ENCODE measurements at regions not wholly inside any gene's neighbourhood (a gene's known extent, or its start where the extent isn't known, plus 50 kb on each side); places are given as distances from the start of the nearest gene placed in this dataset.

GRCh38 chr13:26494571-26495195, 62.8 kb upstream of the WASF3 start:
- no peak overlapping the region for H3K27ac ChIP-seq (ENCODE audit: low read length)
- no peaks in the 10 kb centered on the region for H3F3A ChIP-seq (ENCODE audit: insufficient read depth, low read length)
- no peaks in the 10 kb centered on the region for H3K36me3 ChIP-seq (replicated peaks; ENCODE audit: insufficient read depth, low read length)
- no peaks in the 10 kb centered on the region for H3K27me3 ChIP-seq (replicated peaks; ENCODE audit: insufficient read depth, low read length)
- H4K20me1 ChIP-seq (ENCODE audit: insufficient read depth, low read length) = no peaks in the 10 kb centered on the region
- H3K9ac ChIP-seq (ENCODE audit: low read length) = no peak overlapping the region
- no peaks in the 10 kb centered on the region for H3K4me1 ChIP-seq (ENCODE audit: low read length)
- H3K9me3 ChIP-seq (replicated peaks; ENCODE audit: insufficient read depth, low read length) = no peaks in the 10 kb centered on the region
- no peak overlapping the region for H3K4me2 ChIP-seq (ENCODE audit: low read depth, low read length)
- no peaks in the 10 kb centered on the region for H3K9me2 ChIP-seq (replicated peaks; ENCODE audit: insufficient read depth, low read length)
- DNase-seq = no peak
- no peaks in the 10 kb centered on the region for H3K79me2 ChIP-seq (ENCODE audit: low read length)
- TF ChIP-seq, protein P1, sequence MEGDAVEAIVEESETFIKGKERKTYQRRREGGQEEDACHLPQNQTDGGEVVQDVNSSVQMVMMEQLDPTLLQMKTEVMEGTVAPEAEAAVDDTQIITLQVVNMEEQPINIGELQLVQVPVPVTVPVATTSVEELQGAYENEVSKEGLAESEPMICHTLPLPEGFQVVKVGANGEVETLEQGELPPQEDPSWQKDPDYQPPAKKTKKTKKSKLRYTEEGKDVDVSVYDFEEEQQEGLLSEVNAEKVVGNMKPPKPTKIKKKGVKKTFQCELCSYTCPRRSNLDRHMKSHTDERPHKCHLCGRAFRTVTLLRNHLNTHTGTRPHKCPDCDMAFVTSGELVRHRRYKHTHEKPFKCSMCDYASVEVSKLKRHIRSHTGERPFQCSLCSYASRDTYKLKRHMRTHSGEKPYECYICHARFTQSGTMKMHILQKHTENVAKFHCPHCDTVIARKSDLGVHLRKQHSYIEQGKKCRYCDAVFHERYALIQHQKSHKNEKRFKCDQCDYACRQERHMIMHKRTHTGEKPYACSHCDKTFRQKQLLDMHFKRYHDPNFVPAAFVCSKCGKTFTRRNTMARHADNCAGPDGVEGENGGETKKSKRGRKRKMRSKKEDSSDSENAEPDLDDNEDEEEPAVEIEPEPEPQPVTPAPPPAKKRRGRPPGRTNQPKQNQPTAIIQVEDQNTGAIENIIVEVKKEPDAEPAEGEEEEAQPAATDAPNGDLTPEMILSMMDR (IDR thresholded peaks at IDR 0.05; ENCODE audit: low read length) = no peak
- no peak for TF ChIP-seq EZH2phosphoT487 (IDR thresholded peaks at IDR 0.05; ENCODE audit: low read length)
- no peak for TF ChIP-seq EZH2 (optimal IDR thresholded peaks at IDR 0.05; ENCODE audit: low read depth, low read length)
- H2AFZ ChIP-seq (ENCODE audit: low read length) = no peak overlapping the region
- H3K4me3 ChIP-seq (ENCODE audit: low read length) = no peak overlapping the region

- no peak for TF ChIP-seq EZH2 (optimal IDR thresholded peaks at IDR 0.05; ENCODE audit: low read depth, low read length)
- TF ChIP-seq, protein P1 (IDR thresholded peaks at IDR 0.05; ENCODE audit: low read length) = no peak
- TF ChIP-seq EZH2phosphoT487 (IDR thresholded peaks at IDR 0.05; ENCODE audit: low read length) = no peak
- Histone ChIP-seq H3K9me2 (replicated peaks; ENCODE audit: insufficient read depth, low read length) (no peaks in the 10 kb centered on the region), H3K4me3 (ENCODE audit: low read length) (no peak overlapping the region), H3F3A (ENCODE audit: insufficient read depth, low read length) (no peaks in the 10 kb centered on the region), H3K4me1 (ENCODE audit: low read length) (no peaks in the 10 kb centered on the region), H3K79me2 (ENCODE audit: low read length) (no peaks in the 10 kb centered on the region), H3K36me3 (replicated peaks; ENCODE audit: insufficient read depth, low read length) (no peaks in the 10 kb centered on the region), H3K27me3 (replicated peaks; ENCODE audit: insufficient read depth, low read length) (no peaks in the 10 kb centered on the region), H3K9ac (ENCODE audit: low read length) (no peak overlapping the region), H2AFZ (ENCODE audit: low read length) (no peak overlapping the region), H4K20me1 (ENCODE audit: insufficient read depth, low read length) (no peaks in the 10 kb centered on the region), H3K9me3 (replicated peaks; ENCODE audit: insufficient read depth, low read length) (no peaks in the 10 kb centered on the region), H3K27ac (ENCODE audit: low read length) (no peak overlapping the region), H3K4me2 (ENCODE audit: low read depth, low read length) (no peak overlapping the region)
- DNase-seq = no peak
Measured at GRCh38 chr13:26495750-26496149, 61.7 kb upstream of the WASF3 start.

DNA sequence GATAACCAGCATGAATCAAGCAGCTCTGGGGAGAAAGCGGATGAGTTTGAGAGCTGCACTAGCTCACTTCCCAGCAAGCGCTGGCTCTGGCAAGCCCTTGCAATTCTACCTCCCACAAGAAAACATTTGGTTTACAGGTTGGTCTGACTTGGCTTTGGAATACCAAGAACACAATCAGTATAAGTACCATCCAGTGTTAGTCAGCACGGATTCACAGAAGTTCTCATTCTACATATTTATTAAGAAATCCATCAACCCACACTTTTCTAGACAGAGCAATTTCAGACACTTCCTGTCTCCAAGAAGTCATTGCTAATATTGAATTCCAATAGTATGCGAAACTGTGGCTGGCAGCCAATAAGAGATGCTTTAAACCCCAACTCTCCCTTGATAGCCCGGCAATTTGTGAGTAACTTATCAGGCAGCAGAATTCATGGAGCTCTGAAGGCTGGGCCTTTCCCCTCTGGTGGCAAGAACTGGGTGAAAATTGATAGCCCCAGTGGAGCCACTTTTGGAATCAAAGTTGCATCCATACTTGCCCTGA, 59.4 kb upstream of the WASF3 start:
- H3K27ac ChIP-seq (ENCODE audit: low read length) = no peak overlapping the region
- H4K20me1 ChIP-seq (ENCODE audit: insufficient read depth, low read length) = no peaks in the 10 kb centered on the region
- H3K9me3 ChIP-seq (replicated peaks; ENCODE audit: insufficient read depth, low read length) = no peaks in the 10 kb centered on the region
- no peaks in the 10 kb centered on the region for H3K4me1 ChIP-seq (ENCODE audit: low read length)
- no peak overlapping the region for H3K4me2 ChIP-seq (ENCODE audit: low read depth, low read length)
- no peaks in the 10 kb centered on the region for H3K27me3 ChIP-seq (replicated peaks; ENCODE audit: insufficient read depth, low read length)
- H3F3A ChIP-seq (ENCODE audit: insufficient read depth, low read length) = no peaks in the 10 kb centered on the region
- no peak overlapping the region for H2AFZ ChIP-seq (ENCODE audit: low read length)
- no peaks in the 10 kb centered on the region for H3K79me2 ChIP-seq (ENCODE audit: low read length)
- no peak for DNase-seq
- H3K9ac ChIP-seq (ENCODE audit: low read length) = no peak overlapping the region
- H3K4me3 ChIP-seq (ENCODE audit: low read length) = no peak overlapping the region
- no peaks in the 10 kb centered on the region for H3K36me3 ChIP-seq (replicated peaks; ENCODE audit: insufficient read depth, low read length)
- no peaks in the 10 kb centered on the region for H3K9me2 ChIP-seq (replicated peaks; ENCODE audit: insufficient read depth, low read length)
- no peak for TF ChIP-seq EZH2phosphoT487 (IDR thresholded peaks at IDR 0.05; ENCODE audit: low read length)
- TF ChIP-seq, protein P1 (IDR thresholded peaks at IDR 0.05; ENCODE audit: low read length) = no peak
- TF ChIP-seq EZH2 (optimal IDR thresholded peaks at IDR 0.05; ENCODE audit: low read depth, low read length) = no peak

Measured in MM.1S (cell line).